PC-9 (cell line): ENCODE measurements at regions not wholly inside any gene's neighbourhood (a gene's known extent, or its start where the extent isn't known, plus 50 kb on each side); places are given as distances from the start of the nearest gene placed in this dataset.

Source experiments
- EZH2 ChIP-seq: fragments of 200-600 bp; sonication (generic); IDR thresholded peaks from 2 replicates; pipeline ENCODE4 v1.8.0; 2017; ENCODE audit warnings: antibody characterized with exemption, low read depth
- TF ChIP-seq, protein P1 (sequence below): fragments of 200-600 bp; sonication (generic); conservative IDR thresholded peaks from 2 replicates; pipeline ENCODE4 v1.6.1; 2017; ENCODE audit warnings: mixed run types, antibody characterized with exemption, mild to moderate bottlenecking, moderate library complexity

DNA sequence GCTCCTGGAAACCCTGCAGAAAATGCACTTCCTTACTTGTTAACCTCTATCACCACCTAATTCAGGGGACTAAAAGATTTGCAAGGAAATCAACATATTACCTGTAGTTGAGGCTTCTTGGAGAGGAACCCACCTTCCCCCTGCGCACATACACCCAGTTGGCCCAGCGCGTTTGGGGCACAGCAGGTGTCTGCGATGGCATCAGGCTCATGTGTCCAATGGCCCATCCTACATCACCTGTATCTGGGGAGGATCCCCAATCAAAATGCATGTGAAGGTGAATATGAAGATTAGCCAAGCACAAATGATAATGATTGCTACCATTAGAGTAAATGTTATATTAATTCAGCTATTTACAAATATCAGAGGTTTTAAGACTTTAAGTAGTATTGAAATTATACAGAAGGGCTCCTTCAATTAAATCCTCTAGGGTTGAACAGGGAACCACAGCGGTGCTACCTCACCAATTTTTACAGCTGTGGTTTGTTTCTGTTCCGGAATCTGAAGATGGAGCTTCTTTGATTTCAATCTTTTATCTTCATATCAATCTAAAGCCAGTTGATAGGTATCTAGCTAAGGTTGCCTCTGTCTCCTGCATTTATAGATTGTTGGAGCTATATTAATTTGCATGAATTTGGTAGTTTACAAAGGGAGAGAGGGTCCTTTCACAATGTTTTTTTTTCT, 486.0 kb downstream of the RNF144A start:
- TF ChIP-seq, protein P1, sequence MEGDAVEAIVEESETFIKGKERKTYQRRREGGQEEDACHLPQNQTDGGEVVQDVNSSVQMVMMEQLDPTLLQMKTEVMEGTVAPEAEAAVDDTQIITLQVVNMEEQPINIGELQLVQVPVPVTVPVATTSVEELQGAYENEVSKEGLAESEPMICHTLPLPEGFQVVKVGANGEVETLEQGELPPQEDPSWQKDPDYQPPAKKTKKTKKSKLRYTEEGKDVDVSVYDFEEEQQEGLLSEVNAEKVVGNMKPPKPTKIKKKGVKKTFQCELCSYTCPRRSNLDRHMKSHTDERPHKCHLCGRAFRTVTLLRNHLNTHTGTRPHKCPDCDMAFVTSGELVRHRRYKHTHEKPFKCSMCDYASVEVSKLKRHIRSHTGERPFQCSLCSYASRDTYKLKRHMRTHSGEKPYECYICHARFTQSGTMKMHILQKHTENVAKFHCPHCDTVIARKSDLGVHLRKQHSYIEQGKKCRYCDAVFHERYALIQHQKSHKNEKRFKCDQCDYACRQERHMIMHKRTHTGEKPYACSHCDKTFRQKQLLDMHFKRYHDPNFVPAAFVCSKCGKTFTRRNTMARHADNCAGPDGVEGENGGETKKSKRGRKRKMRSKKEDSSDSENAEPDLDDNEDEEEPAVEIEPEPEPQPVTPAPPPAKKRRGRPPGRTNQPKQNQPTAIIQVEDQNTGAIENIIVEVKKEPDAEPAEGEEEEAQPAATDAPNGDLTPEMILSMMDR, result no peak
- TF ChIP-seq EZH2, result no peak
